GM21515 (cell line): ENCODE measurements at regions not wholly inside any gene's neighbourhood (a gene's known extent, or its start where the extent isn't known, plus 50 kb on each side); places are given as distances from the start of the nearest gene placed in this dataset.
"Not testable (repeated sequence)": the region's sequence is repeated elsewhere in the genome, so short reads cannot be mapped to it uniquely, and the experiment has no call there.

Source experiments
- ATAC-seq: cut with Tn5 transposase; IDR thresholded peaks from one replicate; pipeline ENCODE4 v1.9.1; 2021; ENCODE audit not compliant: unreplicated experiment

DNA sequence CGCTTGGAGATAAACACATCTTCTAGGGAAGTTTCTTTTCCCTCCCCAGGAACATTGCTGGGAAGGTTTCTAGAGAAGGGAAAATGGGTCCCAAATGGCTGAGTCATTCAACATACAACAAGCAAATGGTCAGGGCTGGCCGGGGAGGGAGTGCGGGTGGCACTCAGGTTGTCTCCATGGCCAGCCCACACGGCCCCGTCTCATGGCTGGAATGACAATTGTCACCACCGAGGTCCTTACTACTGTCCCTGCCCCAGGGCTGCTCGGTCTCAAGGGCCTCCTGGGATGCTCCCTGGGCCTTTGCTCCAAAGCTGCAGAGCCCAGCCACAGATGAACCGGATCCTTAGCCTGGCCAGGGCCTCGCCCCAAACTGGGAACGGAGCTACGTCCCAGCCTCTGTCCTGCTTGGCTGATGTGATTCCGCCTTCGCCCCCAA is 121.9 kb downstream of the FGF18 start:
- no peak for ATAC-seq

DNA sequence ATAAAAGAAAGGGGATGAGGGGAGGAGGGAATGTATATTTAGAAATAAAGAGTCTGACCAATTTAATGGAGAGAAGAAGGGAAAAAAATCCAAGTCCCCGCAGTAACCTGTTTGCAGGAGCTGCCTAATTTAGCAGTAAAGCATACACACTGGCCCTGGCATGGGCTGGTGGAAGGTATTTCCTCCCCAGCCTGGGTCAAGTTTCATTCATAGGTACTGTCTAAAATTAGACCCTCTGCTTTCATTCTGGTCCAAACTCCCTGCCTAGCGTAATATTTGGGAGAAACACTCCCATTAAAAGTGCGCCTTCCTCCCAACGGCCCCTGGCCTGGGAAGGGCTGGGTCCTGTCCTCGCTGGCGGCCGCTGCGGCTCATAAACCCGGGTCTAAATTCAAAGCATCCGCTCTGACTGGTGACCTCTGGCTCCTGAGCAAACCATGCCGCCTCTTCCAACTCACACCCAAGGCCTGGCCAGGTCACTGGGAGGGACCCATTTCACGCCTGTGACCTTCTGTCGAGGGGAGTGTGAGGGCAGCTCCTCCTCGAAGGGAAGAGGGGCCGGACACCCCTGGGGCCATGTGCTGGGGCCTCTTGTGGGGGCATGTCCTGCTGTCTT is 123.2 kb downstream of the FGF18 start:
- ATAC-seq = no peak

DNA sequence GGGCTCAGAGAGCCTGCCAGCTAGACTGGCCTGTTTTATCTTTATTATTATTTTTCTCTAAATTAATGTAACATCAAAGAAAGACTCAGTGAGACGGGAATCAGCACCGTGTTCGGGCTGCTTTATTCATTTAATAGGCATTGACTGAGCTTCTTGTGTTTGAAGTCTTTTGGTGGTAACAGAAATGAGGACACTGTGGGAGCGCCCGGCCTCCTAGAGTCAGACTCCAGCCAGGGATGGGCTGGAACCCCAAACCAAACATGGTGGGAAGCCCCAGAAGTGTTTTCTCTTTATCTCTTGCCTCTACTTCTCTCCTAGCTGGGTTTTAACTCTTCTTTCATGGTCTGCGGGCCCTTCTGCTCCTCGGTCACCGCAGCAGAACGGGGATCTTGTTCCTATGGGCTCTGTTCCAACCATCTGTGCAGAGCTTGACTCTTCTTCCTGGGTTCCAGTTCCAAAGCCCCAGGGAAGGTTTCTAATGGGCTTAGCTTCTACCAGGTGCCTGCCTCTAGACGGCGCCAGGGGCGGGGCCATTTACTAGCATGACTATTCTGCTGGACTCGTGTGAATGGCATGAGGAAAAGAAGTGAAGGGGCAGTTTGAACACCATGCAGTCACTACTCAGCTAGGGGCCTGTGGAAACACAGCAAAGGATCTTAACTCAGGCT is 123.8 kb downstream of the FGF18 start:
- ATAC-seq = no peak

DNA sequence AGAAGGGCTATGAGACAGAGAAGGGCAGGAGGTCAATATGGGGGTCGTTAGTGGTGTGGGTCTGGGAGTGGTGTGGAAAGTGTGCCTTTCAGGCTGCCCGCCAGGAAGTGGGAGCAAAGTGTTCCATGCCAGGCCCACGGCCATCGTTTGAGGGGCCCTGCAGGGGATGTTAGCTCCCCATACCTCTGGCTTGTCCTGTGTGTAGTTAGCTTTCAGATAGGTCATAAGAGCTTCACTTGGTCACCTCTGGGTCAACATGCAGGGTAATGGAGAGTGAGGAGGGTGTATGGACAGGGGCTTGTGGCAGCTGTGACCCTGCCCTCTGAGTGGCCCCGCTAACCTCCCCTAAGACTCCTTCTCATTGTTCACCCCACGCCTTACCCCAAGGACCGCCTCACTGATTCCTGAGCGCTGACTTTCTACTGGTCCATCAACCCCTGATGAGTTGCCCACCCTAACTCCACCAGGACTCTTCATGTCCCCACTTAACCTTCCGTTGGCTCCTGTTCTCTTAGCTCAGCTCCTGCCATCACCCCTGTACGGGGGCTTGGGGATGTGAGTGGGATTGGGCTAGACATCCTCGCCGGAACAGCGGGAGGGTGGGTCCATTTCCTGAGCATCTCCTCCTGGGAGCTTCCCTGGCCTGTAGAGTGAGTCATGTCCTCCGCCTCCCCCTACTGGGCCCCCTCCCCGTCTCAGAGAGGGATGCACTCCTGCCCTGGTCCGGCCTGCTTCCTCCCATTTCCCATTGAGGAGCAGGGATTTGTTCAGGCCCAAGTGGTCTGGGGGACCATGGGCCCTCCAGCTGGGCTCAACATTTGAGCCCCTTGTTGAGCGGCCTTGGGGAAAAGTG is 125.7 kb downstream of the FGF18 start:
- ATAC-seq = no peak

DNA sequence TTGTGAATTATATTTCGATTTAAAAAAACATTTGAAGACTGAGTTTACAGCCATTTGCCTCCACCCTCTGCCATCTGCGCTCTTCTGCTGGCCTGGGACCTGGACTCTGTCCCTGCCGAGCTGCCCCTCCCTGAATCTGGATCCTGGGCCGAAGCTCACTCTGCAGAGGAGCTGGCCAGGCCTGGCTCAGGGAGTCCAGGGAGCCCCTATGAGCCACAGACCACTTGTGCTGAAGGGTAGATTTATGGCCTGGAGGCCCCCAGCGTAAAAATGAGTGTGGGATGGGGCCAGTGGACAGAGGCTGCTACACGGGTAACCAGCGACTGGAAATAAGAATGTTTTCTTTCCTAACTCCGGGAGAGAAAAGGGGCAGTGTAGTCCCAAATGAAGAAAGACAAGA is 129.8 kb downstream of the FGF18 start:
- no peak for ATAC-seq

DNA sequence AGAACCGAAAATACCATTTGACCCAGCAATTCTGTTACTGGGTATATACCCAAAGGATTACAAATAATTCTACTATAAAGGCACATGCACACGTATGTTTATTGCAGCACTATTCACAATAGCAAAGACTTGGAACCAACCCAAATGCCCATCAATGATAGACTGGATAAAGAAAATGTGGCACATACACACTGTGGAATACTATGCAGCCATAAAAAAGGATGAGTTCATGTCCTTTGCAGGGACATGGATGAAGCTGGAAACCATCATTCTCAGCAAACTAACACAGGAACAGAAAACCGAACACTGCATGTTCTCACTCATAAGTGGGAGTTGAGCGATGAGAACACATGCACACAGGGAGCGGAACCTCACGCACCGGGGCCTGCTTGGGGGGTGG is 134.4 kb downstream of the FGF18 start:
- not testable (repeated sequence) for ATAC-seq

DNA sequence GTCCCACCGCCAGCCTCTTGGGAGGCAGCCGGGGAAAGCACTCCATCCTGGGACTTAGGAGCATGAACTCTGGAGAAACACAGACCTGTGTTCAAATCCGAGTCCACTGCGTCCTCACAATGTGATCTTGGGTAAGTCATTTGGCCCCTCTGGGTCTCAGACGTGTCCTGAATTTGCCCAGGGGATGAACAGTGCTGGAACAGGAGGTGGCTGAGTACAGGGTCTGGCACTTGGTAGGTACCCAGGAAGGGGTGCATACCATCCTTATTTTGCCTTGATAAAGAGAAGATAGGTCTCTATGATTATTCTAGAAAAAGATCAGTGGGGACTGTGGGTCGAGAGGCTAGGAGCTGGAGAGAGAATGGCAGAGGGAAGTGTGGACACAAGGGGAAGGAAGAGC is 135.7 kb downstream of the FGF18 start:
- ATAC-seq = no peak

DNA sequence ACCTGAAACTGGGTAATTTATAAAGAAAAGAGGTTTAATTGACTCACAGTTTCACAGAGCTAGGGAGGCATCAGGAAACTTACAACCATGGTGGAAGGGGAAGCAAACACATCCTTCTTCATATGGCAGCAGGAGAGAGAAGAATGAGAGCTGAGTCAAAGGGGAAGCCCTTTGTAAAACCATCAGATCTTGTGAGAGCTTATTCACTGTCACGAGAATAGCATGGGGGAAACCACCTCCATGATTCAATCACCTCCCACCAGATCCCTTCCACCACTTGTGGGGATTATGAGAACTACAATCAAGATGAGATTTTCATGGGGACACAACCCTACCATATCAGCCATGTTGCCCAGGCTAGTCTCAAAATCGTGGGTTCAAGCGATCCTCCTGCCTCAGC is 143.4 kb downstream of the FGF18 start:
- ATAC-seq = no peak

DNA sequence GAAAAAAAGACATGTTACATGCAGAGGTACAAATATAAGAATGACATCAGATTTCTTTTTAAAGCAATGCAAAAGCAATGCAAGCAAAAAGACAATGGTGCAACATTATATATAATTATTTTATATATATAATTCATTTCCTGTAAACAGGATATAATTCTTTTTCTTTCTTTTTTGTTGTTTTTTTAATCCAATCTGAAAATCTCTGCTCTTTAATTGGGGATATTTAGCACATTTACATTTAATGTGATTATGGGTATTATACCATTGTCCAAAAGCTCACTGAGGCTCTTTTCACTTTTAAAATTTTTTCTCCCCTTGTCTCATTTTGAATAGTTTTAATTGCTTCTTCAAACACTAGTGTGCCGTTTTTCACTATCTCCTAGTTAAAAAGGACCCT is 148.9 kb downstream of the FGF18 start:
- ATAC-seq = no peak

DNA sequence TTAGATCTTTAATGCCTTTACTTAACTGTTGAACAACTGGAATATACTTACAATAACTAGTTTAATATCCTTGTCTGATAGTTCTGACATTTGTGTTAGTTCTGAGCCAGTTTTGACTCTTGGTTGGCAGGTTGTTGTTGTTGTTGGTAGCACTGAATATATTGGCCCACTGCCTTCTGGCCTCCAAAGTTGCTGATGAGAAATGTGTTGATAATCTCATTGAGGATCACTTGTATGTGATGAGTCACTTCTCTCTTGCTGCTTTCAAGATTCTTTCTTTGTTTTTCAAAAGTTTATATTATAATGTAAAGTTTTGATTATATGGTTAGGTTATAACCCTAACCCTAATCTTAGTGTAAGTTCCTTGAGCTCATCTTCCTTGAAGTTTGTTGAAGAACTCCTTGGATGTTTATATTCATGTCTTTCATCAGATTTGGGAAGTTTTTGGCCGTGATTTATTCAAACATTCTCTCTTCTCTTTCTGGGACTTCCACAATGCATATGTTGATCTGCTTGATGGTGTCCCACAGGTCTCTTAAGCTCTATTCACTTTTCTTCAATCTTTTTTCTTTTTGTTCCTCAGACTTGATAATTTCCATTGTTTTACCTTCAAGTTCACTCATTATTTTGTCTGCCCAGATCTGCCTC is 149.7 kb downstream of the FGF18 start:
- ATAC-seq = no peak

DNA sequence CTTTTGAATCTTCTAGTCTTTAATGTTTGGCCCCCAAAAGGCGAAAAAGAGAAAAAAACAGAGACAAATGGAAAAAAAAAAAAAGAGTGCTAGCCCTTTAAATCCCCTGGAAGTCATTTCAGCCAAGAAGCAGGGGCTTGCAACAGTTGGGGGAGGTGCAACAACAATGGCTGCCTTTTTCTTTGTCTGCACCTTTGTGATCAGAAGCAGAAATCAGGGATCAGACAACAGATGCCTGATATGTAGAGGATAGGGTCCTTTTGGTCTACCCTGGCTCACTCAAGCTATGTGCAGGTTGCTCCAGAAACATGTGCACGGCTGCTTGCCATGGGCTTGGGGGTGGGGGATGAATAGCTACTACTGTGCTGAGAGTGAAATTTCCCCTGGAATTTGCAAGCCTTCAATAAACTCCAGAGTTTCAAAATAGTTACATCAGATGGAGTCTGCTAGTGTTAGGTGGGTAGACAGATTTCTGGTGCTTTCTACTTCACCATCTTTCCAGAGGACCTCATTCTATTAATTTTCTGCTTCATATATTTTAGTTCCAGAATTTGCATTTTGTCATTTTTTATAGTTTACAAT is 150.9 kb downstream of the FGF18 start:
- no peak for ATAC-seq

DNA sequence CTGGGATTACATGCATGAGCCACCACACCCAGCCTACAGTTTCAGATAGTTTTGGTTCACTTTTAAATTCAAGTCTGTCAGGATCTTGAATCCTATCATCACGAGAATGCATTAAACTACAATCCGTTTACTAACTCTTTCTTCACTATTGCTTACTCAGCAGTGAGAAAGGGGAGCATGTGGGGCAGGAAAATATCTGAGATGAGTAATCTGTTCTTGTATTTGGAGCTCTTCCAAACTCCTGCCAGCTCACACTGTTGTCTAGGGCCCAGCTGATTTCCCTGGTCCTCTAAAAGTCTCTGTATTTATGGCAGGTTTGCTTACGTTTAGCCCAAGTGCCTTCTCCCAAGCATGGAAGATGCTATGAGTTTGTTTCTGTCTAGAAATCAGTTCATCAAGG is 152.2 kb downstream of the FGF18 start:
- ATAC-seq = no peak

DNA sequence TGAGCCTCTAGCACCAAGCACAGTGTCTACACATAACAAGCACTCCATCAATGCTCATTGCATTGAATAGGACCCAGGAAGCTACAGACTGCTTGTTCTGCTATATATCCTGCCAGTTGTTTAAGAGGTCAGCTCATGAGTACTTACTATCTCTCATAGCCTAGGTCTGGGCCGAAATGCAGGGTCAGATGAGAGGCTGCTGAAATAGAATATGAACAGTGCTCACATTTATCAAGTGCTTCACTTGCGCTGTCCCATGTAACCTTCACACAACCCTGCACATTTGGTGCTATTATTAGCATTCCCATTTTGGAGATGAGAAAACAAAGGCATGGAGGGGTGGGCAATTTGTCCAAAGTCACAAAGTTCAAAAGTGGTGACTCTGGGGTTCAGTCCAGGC is 153.6 kb downstream of the FGF18 start:
- ATAC-seq = no peak

DNA sequence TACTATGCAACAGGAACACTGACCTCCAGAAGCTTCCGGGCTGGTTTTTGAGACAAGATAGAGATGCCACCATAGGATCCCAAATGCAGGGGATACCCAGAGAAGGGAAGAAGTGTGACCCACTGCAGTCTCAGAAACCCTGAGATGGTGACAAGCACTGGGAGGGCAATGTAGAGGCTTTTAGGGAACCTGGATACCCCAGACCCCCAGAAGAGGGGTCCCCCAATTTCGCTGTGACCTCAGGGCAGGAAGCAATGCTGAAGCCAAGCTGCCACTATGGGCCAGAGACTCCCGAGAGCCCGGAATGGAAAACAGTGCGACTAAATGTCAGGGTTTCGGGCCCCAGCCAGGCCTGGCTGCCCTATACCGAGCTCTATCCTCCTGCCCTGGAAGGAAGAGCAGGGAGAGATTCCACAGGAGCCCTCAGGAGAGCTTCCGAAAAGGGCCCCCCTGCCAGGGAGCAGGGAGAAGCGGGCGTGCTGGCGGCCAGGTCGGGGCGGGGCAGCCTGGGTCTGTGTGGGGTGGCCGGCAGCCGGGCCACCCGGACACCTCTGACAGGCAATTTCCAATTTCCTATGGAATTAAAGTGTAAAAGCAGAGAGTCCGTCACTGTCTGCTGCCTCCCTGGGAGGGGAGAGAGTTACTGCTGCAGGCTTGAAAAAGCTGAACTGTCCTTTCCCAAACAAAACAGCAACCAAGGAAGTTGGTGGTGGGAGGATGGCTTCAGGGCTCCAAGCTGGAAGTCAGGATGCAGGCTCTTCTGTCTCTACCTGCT is 154.2 kb downstream of the FGF18 start:
- no peak for ATAC-seq

DNA sequence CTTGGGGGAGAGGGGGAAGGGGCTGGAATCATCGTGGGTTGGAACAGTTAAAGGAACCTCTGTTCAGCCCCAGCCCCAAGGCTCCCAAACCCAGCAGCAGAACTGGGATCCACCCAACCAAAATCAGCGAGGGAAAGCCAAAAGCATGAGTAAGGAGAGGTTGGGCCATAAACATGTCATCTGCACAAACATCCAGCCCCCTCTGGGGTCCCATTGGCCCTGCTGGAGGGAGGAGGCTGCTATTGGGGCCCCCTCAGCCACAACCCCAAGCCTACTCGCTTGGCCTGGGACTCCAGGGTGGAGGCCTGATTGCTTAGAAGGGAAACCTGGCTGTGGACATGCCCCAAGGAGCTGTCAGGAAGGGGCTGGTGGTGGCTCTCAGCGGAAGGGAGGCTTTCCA is 154.9 kb downstream of the FGF18 start:
- no peak for ATAC-seq

DNA sequence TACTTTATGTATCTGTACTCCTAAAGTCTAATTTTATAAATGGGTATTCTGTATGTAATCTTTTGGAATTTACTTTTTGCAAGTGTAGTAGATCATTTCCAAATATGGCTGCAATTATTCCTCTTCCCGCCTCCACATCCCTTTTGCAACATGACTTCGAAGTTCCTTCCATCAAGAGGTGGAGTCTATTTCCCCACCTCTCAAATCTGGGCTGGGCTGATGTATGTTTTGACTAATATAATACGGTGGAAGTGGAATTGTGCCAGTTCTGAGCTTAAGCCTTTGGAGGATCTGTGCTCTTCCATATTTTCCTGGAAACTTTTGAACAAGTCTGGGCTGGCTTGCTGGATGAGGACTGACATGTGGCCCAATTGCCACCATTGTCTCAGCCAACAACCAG is 155.9 kb downstream of the FGF18 start:
- no peak for ATAC-seq

DNA sequence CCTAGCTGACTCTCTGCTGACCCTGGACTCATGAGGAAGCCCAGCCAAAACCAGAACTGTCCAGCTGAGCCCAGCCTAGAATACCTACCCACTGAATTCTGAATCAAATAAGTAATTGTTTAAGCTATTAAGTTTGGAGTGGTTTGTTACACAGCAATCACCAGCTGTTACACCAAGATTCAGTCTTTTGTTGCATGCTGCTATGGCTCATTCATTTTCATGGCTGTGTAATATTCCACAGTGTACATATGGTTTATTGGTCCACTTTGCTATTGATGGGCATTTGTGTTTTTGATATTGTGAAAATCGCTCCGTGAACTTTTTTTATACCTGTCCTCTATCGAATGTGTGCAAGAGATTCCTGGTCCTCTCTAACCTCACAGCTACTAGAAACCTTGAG is 156.4 kb downstream of the FGF18 start:
- no peak for ATAC-seq

DNA sequence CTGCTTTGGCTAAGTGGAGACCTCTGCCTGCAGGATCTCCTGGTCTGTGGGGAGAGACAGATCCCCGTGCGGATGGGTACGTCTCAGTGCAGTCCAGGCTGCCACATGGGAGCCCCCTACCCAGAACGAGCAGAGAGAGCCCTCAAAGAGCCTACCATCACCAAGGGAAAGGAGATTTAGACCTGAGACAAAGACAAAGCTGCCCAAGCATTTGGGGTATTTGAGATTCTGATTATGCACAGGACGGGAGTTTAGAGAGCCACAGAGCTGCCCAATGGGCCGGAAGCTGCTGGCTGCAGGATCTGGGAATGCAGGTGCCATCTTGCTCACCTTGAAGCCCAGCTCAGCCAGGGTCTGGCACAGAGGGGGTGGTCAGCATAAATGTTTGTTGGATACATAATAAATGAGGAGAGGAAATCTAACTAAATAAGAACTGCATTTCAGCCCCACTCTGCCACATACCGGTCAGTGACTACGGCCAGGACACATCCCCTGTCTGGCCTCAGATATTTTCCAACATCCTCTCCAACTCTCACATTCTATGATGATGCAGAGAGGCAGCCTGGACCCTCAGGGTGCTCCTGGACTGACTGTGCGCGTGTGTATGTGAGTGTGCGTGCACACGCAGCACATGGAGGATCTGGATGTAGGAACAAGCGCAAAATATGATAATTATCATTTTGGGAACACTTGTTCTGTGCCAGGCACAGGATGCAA is 157.8 kb downstream of the FGF18 start:
- ATAC-seq = no peak

DNA sequence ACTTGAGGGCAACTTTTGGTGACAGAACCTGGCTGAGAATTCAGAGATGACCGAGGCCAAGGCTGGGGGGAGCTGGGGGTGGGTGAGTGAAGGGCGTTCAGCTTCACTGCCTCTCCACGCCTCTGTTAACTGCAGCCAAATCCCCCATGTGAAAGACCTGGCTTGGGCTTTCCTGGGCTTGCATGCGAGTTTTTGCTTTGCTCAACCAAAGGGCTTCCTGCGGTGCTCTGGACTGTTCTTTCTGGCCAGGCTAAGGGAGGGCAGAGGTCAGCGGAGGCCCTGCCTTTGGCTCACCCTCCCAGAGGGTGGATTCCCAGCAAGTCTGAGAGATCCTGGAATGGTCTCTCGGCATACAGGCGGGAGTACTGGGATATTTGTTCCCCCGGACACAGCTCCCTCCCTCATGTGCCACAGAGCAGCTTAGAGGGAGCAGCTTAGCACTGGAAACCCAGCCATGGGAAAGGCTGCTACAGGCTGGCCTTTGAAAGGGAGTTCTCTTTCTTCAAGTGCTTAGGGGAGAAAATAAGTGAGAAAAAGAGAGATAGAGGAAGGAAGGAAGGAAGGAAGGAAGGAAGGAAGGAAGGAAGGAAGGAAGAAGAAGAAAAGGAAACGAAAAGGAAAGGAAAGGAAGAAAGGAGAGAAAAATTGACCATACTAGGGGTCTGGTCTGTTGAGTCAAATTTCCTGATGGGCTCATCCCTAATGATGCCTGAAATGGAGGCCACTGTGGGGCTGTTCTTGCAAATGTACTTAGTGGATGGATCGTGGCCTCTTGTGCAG is 158.8 kb downstream of the FGF18 start:
- ATAC-seq = no peak
